DMS 273 treated with DMSO at 0.1 percent for 48 hours (cell line): ENCODE measurements at regions not wholly inside any gene's neighbourhood (a gene's known extent, or its start where the extent isn't known, plus 50 kb on each side); places are given as distances from the start of the nearest gene placed in this dataset.

Experiments used
- DNase-seq: peaks from one replicate; lab custom pipeline; 2025; lab: John Stamatoyannopoulos, UW

DNA sequence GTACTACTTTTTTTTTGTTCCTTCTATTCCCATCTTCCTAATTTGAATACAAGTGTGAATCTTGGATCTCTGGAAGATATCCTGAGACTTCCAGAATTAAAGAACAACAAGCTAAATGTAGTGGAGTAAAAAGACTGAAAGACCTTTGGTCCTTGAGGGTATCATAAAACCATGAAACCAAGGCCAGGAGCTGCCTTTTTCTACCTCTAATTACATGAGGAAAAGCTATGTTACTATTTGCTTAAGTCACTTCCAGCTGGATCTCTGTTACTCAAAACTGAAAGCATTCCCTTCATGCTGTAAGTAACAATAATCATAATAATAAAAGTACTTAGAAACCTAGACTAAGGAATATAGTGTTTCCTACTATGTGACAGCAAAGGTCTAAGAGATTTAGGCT lies 649.6 kb downstream of the KCTD16 start:
- no peak for DNase-seq

DNA sequence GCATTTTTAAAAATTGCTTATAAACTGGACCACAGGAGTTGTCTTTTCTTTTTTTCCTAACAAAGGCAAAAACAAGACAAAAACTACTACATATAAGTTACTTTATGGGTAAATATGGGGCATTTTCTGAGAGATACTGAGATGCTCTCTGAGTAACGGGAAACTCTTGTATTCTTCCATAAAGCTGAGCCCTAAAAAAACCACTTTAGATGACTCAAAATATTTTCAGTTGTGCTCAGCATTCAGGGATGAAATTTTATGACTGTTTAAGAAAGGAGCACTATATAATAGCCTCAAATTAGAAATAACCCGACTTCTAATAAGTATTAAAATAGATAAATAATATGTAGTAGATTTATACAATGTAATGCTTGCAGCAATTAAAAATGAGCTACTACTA lies 644.5 kb downstream of the KCTD16 start:
- no peak for DNase-seq

DNA sequence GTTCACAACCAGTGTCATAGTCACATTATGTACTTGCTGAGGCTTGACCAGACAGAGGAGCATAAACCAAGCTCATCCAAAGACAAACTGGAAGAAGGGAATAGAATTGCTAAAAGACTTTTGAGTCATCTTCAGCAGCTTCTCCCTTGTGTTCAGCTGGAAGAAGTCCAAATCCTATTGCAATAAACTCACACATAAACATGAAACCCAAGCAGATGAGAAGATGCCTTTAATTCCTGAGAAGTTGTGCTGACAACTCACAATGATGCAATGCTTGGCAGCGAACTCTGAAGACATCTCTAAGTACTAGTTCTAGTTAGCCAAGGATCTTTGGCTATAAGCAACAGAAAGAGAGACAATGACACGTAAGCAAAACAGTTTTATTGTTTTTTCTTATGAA lies 642.1 kb downstream of the KCTD16 start:
- DNase-seq, result no peak

DNA sequence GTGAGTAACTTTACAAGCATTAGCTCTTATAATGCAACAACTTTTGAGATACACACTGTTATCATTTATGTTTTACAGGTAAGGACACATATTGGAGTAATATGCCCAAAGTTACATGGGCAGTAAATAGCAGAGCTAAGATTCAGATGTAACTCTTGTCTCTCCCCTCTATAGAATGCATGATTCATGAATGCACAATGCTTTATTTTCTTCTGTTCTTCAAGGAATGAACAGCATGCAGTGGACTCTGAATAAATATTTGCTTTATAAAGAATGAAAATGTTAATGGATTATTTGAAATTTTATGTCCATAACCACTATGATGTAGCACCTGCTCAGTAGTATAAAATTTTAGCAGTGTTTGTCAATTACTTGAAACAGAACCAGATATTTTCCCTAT lies 629.5 kb downstream of the KCTD16 start:
- no peak for DNase-seq

DNA sequence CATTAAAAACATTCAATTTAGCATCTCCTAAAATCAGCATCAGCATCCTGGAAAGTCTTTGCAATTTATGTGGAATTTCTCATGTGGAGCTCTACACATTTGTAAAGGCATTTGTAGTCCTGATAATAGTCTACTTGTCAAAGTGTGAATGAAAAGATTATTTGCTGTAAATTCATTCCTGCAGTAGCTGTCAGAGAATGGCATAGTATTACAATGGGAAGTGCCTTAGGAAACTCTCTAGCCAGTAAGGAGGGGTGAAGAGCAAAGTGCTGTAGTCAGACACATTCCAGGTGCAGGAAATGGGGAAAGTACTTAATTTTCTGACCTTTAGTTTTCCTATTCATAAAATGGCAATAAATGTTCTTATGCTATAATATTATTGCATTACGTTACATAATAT lies 627.9 kb downstream of the KCTD16 start:
- no peak for DNase-seq

DNA sequence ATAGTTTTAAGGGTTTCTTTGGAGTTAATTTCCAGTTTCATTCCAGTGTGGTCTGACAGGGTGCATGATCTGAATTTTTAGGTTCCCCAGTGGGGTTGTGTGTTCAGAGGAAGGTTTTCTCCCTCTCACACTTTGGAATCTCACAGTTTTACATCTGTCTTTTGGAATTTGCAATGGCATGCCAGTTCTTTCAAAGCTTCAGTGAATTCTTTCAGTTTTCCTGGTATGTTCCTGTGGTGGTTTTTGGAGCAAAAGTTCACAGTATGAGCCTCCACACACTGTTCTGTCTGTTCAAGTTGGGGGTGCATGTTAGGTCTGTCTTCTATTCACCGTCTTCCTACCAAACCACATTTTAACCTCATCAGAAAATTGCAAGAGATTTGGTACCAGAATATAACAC lies 624.2 kb downstream of the KCTD16 start:
- no peak for DNase-seq

DNA sequence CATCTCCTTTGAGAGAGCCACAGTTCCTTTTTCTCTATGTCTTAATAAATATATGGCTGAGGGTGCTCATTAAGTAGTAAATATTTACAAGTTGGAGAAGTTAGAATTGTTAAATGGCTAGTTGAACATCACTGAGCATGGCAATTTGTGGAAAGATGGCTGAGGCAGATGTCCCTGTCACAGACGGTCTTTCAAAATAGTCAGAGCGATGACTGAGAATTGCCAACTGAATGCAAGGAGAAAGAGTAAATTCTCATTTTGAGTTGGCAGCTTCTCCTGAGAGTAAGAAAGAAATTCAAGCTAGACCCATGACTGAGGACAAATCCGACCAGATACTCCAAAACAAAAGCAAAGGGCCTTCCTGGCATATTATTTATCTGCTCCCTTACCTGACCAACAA lies 617.9 kb downstream of the KCTD16 start:
- DNase-seq, result no peak

DNA sequence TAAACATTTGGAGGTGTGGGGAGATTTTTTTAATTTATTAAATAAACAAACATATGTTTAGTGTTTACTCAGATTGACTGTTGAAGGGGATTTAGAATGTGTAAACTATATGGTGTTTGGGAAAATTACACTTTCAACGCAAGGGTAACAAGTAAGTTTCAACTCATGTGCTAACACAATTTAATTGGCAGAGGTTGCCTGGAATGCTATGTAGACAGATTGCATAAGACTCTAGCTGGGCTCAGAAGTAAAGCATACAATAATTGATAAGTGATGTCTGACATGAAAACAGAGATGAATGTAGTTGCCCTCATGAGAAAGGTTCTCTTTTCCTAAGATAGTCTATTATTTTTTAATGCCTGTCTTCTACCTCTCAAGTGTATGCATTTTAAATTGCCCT lies 617.4 kb downstream of the KCTD16 start:
- no peak for DNase-seq

DNA sequence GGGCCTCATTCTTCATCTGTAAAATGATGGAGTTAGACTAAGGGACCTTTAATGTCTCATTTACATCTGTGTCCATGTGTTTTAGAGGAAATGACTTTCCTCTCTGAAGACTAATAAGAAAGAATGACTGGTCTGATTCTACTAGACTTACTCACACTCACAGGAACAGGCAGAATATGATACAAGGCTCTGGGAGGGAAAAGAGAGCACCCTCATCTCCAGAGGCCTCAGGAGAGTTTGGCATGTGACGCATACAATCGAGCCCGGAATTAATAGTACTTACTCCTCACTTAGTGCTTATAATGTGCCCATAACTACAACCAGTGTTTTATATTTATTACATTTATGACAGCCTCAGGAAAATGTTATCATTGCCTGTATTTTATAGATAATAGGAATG lies 608.7 kb downstream of the KCTD16 start:
- no peak for DNase-seq

DNA sequence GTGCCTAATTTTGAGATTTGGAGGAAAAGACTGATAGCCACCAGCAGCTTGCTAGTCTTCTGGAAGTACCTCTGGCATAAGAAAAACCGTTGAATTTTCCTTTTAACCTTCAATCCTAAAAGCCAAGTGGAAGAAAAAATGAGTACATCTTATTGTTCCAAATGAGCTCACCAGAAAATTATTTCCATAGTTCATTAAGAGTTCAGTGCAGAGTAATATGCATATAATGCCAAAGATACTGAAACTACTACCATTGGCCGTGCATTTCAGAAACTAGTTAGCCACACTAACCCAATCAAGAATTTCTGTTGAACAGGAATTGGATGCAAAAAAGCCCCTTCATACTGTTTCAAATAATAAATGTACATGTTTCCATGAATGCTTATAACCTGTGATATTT lies 607.9 kb downstream of the KCTD16 start:
- DNase-seq, result no peak

DNA sequence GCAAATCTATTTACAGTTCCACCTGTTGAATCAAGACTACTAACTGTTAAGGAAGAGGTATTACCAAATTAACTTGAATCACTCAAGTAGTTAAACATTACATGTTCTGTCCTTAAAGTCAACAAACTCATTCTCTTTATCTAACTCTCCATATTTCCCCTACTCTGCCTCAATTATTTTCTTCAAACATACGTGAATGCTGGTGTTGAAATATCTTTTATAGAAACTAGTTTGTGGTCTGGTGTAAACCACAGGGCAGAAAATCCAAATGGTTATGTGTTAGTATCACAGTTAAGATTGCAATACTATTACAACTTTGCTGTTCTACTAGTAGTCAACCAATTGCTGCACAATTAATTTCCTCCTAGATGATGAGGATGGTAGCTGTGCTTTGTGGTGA lies 603.5 kb downstream of the KCTD16 start:
- DNase-seq, result no peak

DNA sequence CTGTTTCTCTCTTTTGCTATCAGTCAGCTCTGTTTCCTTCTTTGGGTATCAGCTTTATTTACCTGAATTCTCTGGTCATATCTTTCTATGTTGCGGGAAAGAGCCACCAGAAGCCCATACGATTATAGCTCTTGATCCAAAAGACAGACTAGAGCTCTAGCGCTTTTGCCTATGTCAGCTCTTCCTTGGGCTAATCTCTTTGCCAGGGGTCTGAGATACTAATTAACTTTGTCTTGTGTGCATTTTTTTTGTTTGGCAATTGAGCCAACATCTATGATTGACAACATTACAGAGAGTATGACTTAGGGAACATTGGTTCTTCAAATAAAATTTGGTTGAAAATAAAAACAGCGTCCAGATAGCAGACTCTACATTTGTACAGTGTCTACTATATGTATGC lies 603.0 kb downstream of the KCTD16 start:
- DNase-seq, result no peak

DNA sequence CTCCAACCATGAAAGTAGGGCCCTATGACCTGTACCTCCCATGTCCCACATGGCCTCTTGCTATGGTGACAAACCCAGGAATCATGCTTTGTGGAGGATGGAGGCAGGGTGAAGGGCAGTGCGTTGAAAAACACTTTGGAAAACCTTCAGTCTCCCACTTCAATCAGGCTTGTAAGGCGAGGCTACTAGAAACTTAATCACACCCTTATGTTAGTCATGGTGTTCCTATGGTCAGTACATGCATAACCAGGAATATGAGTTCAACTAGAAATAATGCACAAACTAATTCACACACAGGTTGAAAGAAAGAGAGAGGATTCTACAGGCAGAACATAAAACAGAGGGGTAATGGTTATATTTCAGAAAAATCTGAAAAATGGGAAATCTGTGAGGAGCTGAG lies 601.1 kb downstream of the KCTD16 start:
- no peak for DNase-seq

DNA sequence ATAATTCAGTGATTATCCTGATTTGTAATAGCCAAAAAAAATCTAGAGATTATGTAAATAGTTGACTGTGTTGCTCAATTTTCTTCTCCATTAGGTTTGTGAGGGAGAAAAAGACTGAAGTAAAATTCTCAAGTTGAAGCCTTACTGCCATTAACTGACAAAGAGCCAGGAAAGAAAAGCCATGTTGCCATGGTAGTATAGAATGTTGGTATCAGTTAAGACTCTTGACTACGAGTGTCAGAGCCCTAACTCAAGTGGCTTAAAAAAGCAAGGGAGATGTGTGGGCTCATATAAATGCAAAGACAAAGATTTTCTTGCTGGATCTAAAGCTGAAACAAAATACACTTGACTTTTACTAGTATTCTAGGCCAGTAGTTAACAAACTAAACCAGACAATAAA lies 571.7 kb downstream of the KCTD16 start:
- DNase-seq, result no peak

DNA sequence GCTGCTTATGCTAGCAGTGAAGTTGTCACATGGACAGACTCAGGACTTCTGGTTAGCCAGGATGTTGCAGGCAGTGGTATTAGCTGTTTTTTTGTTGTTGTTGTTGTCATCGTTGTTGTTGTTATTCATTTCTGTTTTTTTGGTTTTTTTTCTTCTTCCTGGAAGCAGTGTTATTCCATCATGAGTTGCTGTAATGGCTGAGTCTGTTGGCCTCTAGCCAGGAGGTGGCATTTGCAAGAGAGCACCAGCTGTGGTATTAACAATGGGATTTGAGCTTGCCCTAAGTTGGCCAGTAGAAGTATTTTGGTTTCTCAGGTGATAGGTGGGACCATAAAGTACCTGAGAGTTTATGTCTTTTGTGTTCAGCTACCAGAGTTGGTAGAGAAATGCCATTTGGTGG lies 561.1 kb downstream of the KCTD16 start:
- no peak for DNase-seq

DNA sequence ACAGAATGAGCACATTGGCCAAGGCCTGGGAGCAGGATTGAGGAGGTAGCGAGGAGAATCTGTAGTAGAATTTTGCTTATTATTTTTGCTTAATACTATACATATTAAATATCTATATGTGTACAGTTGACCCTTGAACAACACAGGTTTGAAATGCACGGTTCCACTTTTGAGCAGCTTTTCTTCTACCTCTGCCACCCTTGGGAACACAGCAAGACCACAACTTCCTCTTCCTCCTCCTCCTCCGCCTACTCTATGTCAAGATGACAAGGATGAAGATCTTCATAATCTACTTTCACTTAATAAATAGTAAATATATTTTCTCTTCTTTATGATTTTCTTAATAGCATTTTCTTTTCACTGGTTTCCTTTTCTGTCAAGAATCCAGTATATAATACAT lies 541.4 kb downstream of the KCTD16 start:
- no peak for DNase-seq

DNA sequence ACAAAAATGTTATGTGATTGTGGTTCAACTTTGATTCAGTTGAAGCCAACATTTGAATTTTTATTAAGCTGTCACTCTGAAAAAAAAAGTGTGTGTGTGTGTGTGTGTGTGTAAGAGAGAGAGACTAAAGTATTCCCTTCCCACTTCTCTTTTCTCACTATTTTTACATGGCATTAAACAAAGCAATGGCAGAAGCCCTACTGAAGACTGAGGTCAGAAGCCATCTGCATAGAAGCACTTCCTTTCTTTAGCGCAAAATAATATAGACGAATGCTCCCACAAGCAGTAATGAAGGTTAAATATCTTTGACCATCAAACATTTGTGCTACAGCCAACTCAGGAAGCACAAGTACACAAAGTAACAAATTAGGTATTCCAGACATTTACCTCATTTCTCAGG lies 540.5 kb downstream of the KCTD16 start:
- DNase-seq, result no peak

DNA sequence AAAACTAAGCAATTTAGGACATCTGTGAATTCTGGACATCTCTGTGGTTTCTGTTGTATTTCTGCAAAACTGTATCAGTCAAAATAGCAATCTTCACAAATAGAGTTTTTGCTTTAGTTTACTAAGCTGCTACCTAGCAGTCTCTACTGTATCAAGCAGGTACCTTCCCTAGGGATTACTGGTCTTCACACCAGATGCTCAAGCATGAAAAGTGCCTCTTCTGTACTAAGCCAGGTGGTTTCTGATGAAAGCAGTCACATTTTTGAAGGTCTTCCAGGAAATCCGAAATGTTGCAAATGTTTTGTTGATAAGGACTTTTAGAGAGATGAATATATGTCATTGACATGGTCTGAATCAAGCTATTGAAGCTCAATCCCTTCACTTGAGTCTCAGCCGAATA lies 540.0 kb downstream of the KCTD16 start:
- no peak for DNase-seq

DNA sequence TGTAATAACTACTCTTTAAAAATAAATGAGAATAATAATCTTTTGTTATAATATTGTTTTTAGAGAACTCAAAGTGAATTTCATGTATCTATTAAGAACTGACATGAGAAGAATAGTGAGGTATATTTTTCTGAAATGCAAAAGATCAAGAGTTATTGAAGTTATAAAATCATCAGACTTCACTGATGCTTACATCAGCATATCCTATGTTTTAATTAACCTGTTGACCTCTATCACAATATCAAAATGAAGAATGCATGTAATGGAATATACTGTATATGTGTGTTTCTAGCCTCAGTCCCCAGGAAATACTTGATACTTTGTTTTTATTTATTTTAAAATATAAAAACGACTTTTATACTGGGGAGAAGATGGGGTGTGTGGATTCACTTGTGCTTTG lies 533.1 kb downstream of the KCTD16 start:
- DNase-seq, result no peak

DNA sequence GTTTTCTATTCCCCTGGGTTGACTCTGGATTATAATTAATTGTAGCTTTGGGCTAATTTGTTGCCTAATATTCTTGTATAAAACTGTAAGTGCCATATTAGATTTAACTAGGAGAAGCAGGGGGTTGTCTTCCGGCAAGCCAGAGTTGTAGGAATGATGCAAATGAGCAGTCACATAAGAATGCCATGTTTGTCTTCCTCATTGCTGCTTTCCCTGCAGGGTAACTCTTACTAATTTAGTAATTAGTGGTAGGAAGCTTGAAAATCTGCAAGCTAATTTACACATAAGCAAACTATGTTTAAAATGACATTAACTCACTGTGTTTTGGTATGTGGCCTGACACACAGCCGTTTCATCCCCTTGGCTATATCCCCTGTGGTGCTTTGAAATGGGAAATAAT lies 527.8 kb downstream of the KCTD16 start:
- DNase-seq, result no peak

DNA sequence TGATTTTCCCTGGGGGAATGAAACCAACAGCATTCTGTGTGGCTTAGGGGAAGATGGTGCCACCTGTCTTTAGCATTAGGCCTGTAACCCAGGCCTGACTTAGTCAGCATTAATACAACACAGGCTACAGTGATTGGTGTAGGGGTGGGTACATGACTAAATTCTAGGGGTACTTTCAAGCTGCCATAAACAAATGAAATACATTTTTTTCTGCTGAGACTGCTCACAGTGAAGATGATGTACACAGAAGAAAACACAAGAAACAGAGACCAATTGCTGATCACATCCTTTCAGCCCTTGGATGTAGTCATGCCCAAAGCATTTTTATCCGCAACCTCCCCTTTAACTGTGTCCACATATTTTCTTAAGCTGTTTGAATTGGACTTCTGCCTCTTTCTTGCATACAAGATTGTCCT lies 527.2 kb downstream of the KCTD16 start:
- DNase-seq, result no peak

DNA sequence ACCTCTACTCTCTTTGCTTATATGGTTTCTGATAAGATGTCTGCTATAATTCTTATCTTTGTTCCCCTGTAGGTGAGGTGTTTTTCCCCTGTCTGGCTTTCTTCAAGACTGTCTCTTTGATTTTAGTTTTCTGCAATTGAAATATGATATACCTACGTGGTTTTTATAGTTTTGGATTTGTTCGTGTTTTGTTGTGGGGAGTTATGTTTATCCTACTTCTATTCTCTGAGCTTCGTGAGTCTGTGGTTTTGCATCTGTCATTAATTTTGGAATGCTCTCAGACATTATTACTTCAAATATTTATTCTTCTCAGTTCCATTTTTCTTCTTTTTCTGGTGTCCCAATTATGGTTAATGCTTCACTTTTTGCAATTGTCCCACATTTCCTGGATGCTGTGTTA lies 521.3 kb downstream of the KCTD16 start:
- no peak for DNase-seq

DNA sequence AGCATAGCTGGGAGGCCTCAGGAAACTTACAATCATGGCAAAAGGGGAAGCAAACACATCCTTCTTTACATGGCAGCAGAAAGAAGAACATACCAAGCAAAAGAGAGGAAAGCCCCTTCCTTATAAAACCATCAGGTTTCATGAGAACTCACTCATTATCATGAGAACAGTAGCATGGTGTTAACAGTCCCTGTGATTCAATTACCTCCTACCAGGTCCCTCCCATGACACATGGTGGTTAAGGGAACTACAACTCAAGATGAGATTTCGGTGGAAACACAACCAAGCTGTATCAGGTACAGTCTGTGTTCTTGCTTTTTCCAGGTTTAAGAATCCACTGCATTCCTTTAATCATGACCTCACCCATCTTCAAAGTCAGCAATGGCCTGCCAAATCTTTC lies 514.2 kb downstream of the KCTD16 start:
- no peak for DNase-seq

DNA sequence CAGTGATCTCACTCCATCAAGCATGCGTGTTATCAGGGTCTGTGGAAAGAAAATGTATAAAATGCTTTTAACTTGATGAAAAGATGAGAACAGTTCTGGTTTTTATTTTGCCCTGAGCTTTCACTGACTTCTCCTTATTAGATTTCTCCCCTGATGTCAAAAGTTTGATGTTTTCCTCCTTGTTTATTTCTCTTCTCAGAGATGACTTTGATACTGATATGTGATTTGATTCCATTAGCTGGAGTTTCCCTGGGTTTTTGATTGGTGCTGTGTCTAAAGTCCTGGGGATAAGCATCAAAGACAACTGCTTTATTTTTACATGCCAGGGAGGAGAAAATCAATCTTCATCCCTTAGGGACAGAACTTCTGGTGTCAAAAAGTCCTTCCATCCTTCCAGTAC lies 510.0 kb downstream of the KCTD16 start:
- DNase-seq, result no peak

DNA sequence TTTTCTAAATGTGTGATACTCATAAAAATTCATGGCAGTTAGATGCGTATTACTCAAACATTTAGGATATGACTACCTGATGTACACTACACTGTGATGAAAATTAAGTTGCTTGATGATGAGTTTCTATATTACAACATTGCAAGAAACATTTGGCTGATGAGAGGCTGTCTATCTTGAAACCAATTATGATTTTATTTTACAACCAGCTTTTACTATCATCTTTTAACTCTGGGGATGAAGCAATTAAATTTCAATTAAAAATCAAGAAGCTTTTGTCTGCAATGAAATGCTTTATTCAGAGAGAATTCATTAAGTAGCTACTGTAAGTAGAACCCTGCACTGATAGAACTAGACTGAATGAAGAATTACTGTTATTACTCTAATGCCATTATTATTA lies 500.4 kb downstream of the KCTD16 start:
- DNase-seq, result no peak
